Activated CD8-positive, alpha-beta memory T cell treated with anti-CD3 and anti-CD28 coated beads, Interleukin-2, amount 50 U/mL, for 24 hours (primary cell): ENCODE measurements at regions not wholly inside any gene's neighbourhood (a gene's known extent, or its start where the extent isn't known, plus 50 kb on each side); places are given as distances from the start of the nearest gene placed in this dataset.

Experiments
- DNase-seq: peaks from one replicate; pipeline ENCODE4 v3.0.0-alpha.2; 2020; ENCODE audit errors: extremely low read depth

DNA sequence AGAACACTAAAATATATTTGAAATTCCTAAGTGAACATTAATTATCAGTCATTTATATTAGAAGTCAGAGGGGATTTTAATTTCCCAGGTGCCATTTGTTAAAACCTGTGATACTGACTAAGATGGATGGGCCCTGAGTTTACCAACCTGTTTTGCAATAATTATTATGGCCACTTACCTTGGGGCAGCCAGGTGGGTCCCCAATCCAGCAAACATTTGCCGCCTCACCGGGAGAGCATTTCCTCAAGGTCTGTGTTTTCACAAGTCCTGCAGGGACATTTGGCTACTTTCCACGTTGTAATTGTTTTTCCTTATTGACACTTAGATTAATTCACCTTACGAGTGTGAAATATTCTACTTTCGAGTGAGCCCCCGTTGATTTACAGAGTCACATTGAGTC is 251.2 kb upstream of the PPP2R2D start:
- DNase-seq, result no peak

DNA sequence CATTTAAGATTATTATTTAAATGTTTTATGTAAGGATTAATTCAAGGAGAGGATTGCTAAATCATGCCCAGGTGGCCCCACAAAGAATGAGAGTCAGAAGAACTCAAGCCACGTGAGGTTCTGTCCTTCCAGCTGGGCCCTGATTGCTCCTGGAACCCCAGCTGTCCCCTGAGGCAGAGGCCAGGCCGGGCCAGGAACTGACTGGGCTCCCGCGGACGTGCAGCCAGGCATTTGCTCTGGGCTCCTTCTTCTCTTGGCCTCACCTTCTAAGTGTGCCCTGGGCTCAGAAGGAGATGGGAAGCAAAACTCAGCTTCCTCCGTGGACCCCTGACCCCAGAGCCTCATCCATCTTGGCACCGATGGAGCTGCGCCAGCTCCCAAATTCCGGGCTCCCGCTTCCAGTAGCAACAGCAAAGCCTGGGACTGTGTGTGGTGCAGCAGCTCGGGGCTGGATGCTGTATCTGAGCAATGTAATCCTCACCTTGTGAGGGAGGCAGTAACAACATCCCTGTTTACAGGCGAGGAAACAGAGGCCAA is 250.6 kb upstream of the PPP2R2D start:
- DNase-seq, result no peak

DNA sequence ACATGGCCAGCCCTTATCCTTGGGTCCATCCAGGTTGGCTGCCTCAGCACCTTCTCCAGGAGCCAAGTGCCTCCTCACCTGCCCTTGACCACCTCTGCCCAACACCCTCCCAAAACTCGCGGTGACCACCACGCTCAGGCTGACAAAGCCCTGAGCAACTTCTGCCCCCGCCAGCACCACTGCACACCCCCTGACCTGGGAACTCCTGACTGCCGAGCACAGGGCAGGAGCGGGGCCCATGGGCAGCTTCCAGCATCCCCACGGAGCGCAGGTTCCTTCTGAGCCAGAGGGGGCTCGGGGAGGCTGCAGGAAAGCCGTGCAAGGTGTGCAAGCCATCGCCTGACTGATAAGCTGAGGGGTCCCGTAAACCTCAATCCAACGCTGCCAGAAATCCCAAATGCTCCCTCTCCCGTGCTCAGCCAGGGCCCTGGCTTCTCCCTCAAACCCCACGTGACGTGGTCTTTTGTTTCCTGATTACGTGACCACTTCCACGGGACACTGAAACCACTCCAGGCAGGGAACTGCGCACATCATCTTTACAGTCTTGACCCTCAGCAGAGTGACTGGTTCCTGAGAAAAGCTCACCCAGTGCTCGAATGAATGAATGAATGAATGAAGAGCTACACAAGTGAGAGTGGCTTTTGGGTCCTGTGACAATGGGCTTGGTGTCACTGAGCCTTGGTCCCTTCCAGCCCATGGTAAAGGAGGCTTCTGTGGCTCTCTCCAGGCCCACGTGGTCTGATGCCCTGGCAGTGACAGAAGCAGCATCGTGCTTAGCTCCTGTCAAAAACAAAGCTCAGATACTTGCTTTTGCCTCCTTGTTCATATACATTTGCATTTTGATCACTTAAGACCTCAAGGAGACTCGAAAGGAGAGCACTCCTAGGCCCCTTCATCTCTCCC is 249.8 kb upstream of the PPP2R2D start:
- DNase-seq, result no peak

DNA sequence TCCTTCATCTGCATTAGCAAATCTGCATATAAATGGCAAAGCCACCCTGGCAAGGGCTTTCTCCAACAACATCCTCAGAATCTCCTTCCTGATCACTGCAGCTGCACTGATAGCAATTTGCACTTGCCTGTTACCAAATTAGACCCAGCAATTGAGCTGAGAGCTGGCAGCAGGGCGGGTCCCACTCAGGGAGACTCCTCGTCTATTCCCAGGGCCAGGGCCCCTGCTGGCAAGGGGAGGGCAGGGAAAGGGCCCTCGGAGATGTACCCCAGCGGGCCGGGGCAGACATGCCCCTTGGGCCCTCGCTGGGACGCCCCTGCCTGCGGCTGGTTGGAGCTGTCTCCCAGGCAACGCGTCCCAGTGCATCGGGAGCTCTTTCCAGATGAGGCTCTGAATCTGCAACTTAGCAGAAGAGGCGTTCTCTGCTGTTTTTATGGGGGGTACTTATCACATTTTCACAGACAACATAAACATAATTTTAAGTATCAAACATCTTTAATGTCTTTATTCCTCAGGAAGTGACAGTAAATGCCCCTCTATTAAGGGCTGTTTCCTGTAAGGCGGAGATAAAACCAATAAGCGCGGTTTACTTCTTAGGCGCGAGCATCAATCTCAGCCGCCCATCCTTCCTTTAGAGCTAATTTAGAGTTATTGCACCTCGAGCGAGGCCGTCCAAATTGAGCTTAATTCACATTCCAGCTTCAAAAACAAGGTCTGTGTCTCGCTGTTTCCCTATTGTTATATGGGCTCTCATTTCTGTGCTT is 249.0 kb upstream of the PPP2R2D start:
- no peak for DNase-seq

DNA sequence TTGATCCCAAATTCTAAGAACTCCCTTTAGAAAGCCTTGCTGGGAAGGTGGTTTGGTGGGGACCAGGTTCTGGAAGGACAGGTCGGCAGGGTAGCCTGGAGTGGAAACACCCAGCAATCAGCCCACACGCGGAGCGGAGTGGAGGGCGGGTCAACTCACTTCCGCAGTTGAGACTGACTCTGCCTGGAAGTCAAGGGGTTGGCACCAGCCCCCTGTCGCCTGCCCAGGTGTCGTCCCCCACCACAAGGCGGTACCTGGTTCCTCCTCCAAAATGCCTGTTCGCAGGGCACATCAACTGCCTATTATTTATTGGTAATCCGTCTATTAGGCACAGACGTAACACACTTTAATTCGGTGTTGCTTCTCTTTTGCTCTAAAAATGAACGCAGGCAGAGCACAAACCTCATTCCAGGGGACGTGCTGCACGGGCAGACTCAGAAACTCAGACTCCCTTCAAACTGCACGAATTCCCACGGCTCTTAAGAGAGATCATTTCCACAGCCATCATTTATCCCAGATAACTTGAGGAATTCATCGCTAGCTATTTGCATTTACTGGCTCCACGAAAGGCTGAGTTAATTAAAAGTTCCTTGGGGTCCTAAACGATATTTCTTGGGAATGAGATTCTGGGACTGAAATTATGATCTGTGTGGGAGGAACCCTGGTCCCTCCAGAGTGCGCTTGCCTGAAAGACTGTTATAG is 248.2 kb upstream of the PPP2R2D start:
- no peak for DNase-seq

DNA sequence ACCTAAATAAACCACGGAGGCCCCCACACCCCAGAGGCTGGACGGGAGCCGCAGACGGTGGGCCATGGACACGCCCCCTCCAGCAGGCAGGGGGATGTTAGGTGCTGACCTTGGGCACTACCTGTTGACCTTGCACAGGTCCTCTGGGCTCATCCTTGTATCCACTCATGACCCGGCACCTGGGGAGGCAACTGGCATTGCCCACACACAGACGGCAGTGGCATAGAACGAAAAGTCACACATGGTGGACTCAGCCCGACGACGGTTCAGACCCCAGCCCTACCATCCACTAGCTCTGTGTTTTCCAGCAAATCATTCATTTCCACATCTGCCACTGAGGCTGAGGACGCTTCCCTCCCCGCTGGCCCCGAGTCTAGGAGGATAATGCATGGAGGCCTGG is 247.7 kb upstream of the PPP2R2D start:
- no peak for DNase-seq

DNA sequence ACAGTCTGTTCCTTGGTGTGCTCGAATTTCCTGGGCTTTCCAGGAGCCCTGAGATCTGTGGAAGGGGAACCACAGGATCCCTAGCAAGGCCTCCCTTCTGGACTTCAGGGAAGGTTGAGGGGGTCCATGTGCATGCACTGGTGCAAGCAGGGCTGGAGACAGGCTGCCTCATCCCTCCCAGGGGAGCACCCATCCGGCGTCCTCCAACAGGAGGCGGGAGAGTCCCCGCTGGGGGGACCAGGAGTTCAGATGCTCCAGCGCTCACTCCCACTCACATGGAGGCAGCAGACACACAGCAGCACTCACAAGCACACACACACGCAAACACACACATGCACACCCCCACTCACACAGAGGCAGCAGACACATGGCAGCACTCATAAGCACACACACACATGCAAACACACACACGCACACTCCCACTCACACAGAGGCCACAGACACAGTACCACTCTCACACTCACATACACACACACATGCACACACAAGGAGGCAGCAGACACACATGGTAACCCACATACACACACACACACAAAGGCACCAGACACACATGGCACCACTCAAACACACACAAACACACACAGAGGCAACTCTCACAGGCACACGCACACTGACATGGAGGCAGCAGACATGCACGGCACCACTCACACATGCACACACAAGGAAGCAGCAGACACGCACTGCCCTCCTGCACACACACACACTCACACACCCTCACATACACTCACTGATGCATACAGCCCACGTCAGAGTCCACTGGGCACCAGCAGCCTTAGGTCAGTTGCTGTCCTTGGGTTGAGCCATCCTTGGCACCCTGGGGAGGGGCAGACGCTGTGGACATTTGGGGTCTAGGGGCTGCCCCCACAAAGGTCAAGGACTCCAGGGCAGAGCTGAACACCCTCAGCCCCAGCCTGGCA is 247.0 kb upstream of the PPP2R2D start:
- DNase-seq, result no peak

DNA sequence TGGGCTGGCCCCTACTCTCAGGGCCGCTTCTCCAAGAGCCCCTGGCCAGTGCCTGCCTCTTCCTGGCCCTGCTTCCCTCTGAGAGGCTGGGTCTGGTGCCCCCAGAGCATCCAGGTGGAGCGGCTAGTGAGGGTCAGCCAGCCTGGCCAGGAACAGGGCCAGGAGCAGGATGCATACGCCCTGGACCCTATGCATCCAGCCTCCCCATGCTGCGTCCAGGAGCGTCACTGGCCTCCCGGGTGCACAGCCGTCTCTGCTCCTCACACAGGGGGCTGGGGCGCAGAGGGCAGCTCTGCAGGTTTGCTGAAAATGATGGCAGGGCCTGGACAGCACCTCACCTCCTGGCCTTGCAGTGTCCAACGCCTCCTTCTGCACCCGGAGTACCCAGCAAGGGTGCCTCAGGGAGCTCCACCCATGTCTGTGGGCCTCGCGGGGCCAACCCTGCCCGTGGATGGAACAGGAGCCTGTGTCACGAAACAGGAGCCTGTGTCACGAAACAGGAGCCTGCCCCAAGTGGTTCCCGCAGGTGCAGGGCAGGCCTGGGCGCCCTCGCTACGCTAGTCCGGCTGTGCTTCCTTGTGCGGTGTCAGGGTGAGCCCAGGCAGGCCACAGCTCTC is 246.2 kb upstream of the PPP2R2D start:
- DNase-seq, result no peak

- DNase-seq, result no peak
Observed at GRCh38 chr10:131655101-131655849, 245.5 kb upstream of the PPP2R2D start.

- no peak for DNase-seq
Observed at GRCh38 chr10:131656009-131656408, 244.8 kb upstream of the PPP2R2D start.

GRCh38 chr10:131656431-131656841 is 244.4 kb upstream of the PPP2R2D start:
- DNase-seq, result no peak

GRCh38 chr10:131657318-131657984 is 243.4 kb upstream of the PPP2R2D start:
- DNase-seq, result no peak

- no peak for DNase-seq
Observed at GRCh38 chr10:131657985-131658330, 242.8 kb upstream of the PPP2R2D start.

DNA sequence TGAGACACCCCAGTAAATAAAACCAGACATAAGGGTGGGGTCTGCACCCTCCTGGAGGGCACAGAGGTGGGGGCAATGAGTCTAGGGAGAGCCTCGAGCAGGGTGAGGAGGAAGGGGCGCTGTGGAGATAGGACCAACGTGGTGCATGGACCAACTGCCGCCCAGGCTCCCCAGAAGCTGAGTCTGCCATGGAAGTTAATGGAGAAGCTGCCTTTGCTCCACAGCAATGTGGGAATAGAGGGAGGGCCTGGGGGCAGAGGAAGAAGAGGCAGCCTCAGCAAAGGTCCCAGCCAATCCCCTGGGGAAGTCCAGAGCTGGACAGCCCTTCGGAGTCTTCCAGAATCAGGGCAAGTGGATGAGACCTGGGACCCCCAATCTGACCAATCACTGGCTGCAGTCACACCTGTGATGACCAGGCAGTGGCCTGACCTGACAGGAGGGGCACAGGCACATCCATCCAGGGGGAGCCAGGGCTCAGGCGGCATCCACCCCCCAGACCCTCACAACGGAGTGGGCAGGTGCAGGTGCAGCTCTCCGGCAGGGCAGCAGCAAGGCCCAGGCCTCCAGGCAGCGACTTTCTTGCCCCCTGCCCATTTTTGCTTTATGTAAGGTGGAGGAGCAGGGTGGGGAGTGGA is 242.2 kb upstream of the PPP2R2D start:
- DNase-seq, result no peak

DNA sequence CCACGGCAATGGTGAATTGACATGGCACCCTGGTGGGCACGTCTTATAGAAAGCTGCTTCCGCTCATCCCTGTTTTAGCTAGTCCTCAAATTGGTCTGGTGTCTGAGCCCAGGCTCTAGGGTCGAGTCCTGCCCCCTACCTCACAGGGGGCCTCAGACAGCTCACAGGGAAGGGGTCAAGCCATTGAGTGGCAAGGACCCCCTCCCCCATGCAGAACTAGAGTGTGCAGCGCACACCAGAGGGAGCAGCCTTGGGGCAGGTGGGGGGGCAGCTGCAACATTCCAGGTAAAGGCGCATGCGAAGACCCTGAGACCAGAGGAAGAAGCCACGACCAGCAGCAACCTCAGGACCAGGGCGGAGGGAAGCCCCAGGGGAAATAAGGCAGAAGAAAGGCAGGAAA is 240.4 kb upstream of the PPP2R2D start:
- no peak for DNase-seq

- DNase-seq, result no peak
Observed at GRCh38 chr10:131662851-131663250, 238.0 kb upstream of the PPP2R2D start.

DNA sequence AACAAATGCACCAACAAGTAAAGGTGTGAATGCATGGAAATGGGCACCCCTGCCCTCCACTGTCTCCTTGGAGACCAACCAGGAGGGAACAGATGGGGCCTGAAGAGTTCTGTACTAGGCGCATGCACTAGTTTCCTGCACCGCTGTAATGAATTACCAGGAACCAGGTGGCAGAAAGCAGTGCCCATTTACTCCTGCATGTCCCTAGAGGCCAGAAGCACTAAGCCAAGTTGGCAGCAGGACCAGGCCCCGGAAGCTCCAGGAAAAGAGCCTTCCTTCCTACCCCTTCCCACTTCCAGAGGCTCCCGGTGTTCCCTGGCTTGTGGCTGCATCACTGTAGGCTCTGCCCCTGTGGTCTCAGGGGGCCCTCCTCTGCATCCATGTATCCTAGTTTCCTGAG is 237.5 kb upstream of the PPP2R2D start:
- no peak for DNase-seq

DNA sequence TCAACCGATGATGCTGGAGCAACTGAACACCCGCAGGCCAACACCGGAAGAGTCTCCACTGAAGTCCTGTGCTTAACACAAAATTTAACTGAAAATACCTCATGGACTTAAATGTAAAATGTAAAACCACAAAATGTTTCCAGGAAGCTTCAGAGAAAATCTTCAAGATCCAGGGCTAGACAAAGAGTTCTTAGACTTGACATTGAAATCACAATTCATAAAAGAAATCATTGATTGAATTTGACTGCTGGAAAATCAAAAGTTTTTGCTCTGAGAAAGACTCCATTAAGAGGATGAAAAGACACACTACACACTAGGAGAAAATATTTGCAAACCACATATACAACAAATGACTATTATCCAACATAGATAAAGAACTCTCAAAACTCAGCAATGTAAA is 234.7 kb upstream of the PPP2R2D start:
- no peak for DNase-seq

DNA sequence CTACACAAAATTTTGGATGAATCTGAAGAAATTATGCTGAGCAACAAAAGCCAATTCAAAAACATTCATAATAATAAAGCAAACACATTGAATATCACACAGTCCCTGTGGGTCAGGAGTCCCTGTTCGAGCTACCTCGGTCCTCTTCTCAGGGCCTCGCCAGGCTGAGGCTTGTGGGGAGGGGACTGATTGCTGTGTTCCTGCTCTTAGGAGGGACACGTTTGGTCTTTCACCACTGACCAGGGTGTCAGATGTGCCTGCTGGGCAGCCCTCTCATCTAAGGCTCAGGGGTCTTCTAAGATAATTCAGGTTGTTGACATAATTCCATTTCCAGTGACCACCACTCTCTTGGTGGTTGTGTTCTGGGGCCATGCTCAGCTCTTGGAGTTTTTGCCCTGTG is 233.8 kb upstream of the PPP2R2D start:
- DNase-seq, result no peak
